CD8-positive, alpha-beta memory T cell (primary cell): ENCODE measurements at regions not wholly inside any gene's neighbourhood (a gene's known extent, or its start where the extent isn't known, plus 50 kb on each side); places are given as distances from the start of the nearest gene placed in this dataset.

Experiments
- CTCF ChIA-PET: fragments of 350-600 bp; sonication (Branson Sonifier 250); formaldehyde crosslinking; loops from one replicate; lab custom pipeline; 2021; ENCODE audit warnings: antibody characterized with exemption; lab: Charles Lee
- POLR2A ChIA-PET: fragments of 350-600 bp; sonication (Branson Sonifier 250); formaldehyde crosslinking; loops from one replicate; lab custom pipeline; 2021; ENCODE audit warnings: antibody characterized with exemption; lab: Charles Lee
- DNase-seq, 5 donors: peaks; one replicate each; pipeline versions ENCODE4 v3.0.0 to v3.0.0-alpha.2; 2020 to 2022; ENCODE audit warnings: mixed read lengths in 1 of 5
- H3K27ac ChIP-seq: one replicate; pipeline ENCODE4 v1.7.0; 2013; ENCODE audit warnings: low read depth, mild to moderate bottlenecking, low read length, moderate library complexity
- H3K27me3 ChIP-seq: 2 replicates; pipeline ENCODE4 v1.7.0; 2013; ENCODE audit warnings: low read length, mild to moderate bottlenecking; ENCODE audit not compliant: insufficient read depth, poor library complexity, severe bottlenecking
- H3K36me3 ChIP-seq: 2 replicates; pipeline ENCODE4 v1.7.0; 2013; ENCODE audit warnings: mild to moderate bottlenecking, low read length, moderate library complexity; ENCODE audit not compliant: insufficient read depth
- H3K4me1 ChIP-seq: 2 replicates; pipeline ENCODE4 v1.7.0; 2013; ENCODE audit warnings: mild to moderate bottlenecking, low read length, moderate library complexity; ENCODE audit not compliant: insufficient read depth
- H3K4me3 ChIP-seq: 2 replicates; pipeline ENCODE4 v1.7.0; 2013; ENCODE audit warnings: mild to moderate bottlenecking, low read length
- H3K9me3 ChIP-seq: 2 replicates; pipeline ENCODE4 v1.7.0; 2013; ENCODE audit warnings: mild to moderate bottlenecking, low read length
- H3K27ac Mint-ChIP-seq, 8 donors: one replicate each; pipeline ENCODE4 v1.8.0; 2020 to 2021; ENCODE audit warnings: mixed read lengths in 8 of 8, mild to moderate bottlenecking in 6 of 8, inconsistent platforms in 3 of 8, moderate library complexity in 3 of 8
- H3K27me3 Mint-ChIP-seq, 2 donors: one replicate each; pipeline ENCODE4 v1.8.0; 2020 to 2021; ENCODE audit warnings: mixed read lengths in 2 of 2, mild to moderate bottlenecking in 1 of 2, moderate library complexity in 1 of 2
- H3K36me3 Mint-ChIP-seq, 3 donors: one replicate each; pipeline ENCODE4 v1.8.0; 2020 to 2021; ENCODE audit warnings: mixed read lengths in 3 of 3, inconsistent platforms in 1 of 3, mild to moderate bottlenecking in 1 of 3
- H3K4me1 Mint-ChIP-seq, 3 donors: one replicate each; pipeline ENCODE4 v1.8.0; 2020 to 2021; ENCODE audit warnings: mixed read lengths in 3 of 3, inconsistent platforms in 1 of 3, mild to moderate bottlenecking in 1 of 3
- H3K4me3 Mint-ChIP-seq, 7 donors: one replicate each; pipeline ENCODE4 v1.8.0; 2020 to 2021; ENCODE audit warnings: mixed read lengths in 7 of 7, mild to moderate bottlenecking in 6 of 7, moderate library complexity in 4 of 7, inconsistent platforms in 2 of 7
- H3K9me3 Mint-ChIP-seq, 5 donors: one replicate each; pipeline ENCODE4 v1.8.0; 2020 to 2022; ENCODE audit warnings: mixed read lengths in 5 of 5, mild to moderate bottlenecking in 3 of 5, moderate library complexity in 2 of 5, inconsistent platforms in 1 of 5

GRCh38 chr5:118552731-118553360, 435.5 kb downstream of the DTWD2 start:
- Mint-ChIP-seq H3K4me1 (no peaks in the 10 kb centered on the region), H3K4me3 (no peak overlapping the region), H3K27ac (no peak overlapping the region), H3K27me3 (peaks cover 0 to 5% of the 10 kb centered on the region in 2 donors), H3K9me3 (peaks cover 0 to 8% (median 0%) of the 10 kb centered on the region in 5 donors), H3K36me3 (no peaks in the 10 kb centered on the region)
- ChIA-PET CTCF (no interaction called here), POLR2A (no interaction called here)
- no peaks in the 10 kb centered on the region for H3K27me3 ChIP-seq
- no peak overlapping the region for H3K27ac ChIP-seq
- no peaks in the 10 kb centered on the region for H3K36me3 ChIP-seq
- no peaks in the 10 kb centered on the region for H3K4me1 ChIP-seq
- no peak overlapping the region for H3K4me3 ChIP-seq
- no peaks in the 10 kb centered on the region for H3K9me3 ChIP-seq
- no peak for DNase-seq

DNA sequence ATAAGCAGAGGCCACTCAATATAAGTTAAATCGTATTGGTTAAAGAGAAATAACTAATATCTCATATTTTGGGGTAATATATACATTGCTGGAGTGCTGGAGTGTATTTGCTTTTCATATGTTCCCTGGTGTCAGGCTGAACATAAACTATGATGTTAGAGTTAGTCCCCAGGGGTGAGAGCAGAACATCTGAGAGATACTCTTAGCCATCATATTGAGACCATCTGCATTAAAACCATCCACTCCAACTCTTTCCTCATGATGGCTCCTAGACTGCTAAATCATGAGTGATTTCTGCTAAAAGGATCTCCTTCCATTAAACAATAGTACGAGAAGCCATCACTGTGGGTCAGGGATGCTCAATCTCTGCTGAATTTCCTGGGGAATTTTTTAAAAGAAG, 436.2 kb downstream of the DTWD2 start:
- H3K4me1 Mint-ChIP-seq = no peaks in the 10 kb centered on the region
- Histone ChIP-seq H3K27me3 (no peaks in the 10 kb centered on the region), H3K4me1 (no peaks in the 10 kb centered on the region), H3K4me3 (no peak overlapping the region), H3K36me3 (no peaks in the 10 kb centered on the region), H3K27ac (no peak overlapping the region), H3K9me3 (no peaks in the 10 kb centered on the region)
- peaks cover 0 to 5% of the 10 kb centered on the region in 2 donors for H3K27me3 Mint-ChIP-seq
- H3K9me3 Mint-ChIP-seq = peaks cover 0 to 8% (median 0%) of the 10 kb centered on the region in 5 donors
- CTCF ChIA-PET = no interaction called here
- no peaks in the 10 kb centered on the region for H3K36me3 Mint-ChIP-seq
- H3K4me3 Mint-ChIP-seq = no peak overlapping the region
- DNase-seq = no peak
- POLR2A ChIA-PET = no interaction called here
- no peak overlapping the region for H3K27ac Mint-ChIP-seq

- H3K4me1 Mint-ChIP-seq = no peaks in the 10 kb centered on the region
- no peak overlapping the region for H3K27ac ChIP-seq
- no peaks in the 10 kb centered on the region for H3K36me3 Mint-ChIP-seq
- H3K9me3 Mint-ChIP-seq = peaks cover 0 to 9% (median 0%) of the 10 kb centered on the region in 5 donors
- H3K4me3 ChIP-seq = no peak overlapping the region
- DNase-seq = no peak
- ChIA-PET POLR2A (no interaction called here), CTCF (no interaction called here)
- no peaks in the 10 kb centered on the region for H3K36me3 ChIP-seq
- no peak overlapping the region for H3K4me3 Mint-ChIP-seq
- H3K27ac Mint-ChIP-seq = no peak overlapping the region
- peaks cover 0 to 7% of the 10 kb centered on the region in 2 donors for H3K27me3 Mint-ChIP-seq
- H3K4me1 ChIP-seq = no peaks in the 10 kb centered on the region
- no peaks in the 10 kb centered on the region for H3K27me3 ChIP-seq
- no peaks in the 10 kb centered on the region for H3K9me3 ChIP-seq
These were observed 436.6 kb downstream of the DTWD2 start for GRCh38 chr5:118551716-118552115.

DNA sequence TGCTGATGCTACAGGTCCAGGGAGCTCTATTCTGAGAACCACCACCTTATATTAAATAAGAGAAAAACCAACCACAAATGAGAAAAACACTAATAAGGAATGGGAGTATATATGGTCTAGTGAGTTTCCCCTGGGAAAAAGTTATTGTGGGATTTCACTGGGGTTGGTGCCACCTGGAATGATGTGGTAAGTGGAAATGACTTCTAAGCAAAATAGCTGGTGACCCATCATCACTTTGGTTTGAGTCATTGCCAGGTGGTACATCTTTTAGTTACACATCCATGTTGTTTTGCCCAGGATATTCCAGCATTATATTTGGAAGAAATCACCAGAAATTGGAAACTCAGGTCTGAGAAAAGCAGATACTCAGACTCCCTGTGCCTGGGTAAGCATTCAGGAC, 437.3 kb downstream of the DTWD2 start:
- Histone ChIP-seq H3K36me3 (no peaks in the 10 kb centered on the region), H3K4me1 (no peaks in the 10 kb centered on the region), H3K4me3 (no peak overlapping the region), H3K27me3 (no peaks in the 10 kb centered on the region), H3K9me3 (no peaks in the 10 kb centered on the region), H3K27ac (no peak overlapping the region)
- no peaks in the 10 kb centered on the region for H3K36me3 Mint-ChIP-seq
- peaks cover 0 to 10% (median 0%) of the 10 kb centered on the region in 5 donors for H3K9me3 Mint-ChIP-seq
- ChIA-PET CTCF (no interaction called here), POLR2A (no interaction called here)
- H3K27ac Mint-ChIP-seq = no peak overlapping the region
- H3K27me3 Mint-ChIP-seq = peaks cover 0 to 9% of the 10 kb centered on the region in 2 donors
- H3K4me3 Mint-ChIP-seq = no peak overlapping the region
- no peaks in the 10 kb centered on the region for H3K4me1 Mint-ChIP-seq
- no peak for DNase-seq

- Histone ChIP-seq H3K9me3 (no peaks in the 10 kb centered on the region), H3K4me3 (no peak overlapping the region), H3K27me3 (no peaks in the 10 kb centered on the region), H3K27ac (no peak overlapping the region), H3K4me1 (no peaks in the 10 kb centered on the region), H3K36me3 (no peaks in the 10 kb centered on the region)
- Mint-ChIP-seq H3K27ac (no peak overlapping the region), H3K27me3 (peaks cover 0 to 6% of the 10 kb centered on the region in 2 donors), H3K4me3 (no peak overlapping the region), H3K36me3 (no peaks in the 10 kb centered on the region), H3K4me1 (no peaks in the 10 kb centered on the region), H3K9me3 (peaks cover 0 to 5% (median 0%) of the 10 kb centered on the region in 5 donors)
- ChIA-PET CTCF (no interaction called here), POLR2A (no interaction called here)
- DNase-seq = no peak
These were observed 439.3 kb downstream of the DTWD2 start for GRCh38 chr5:118548761-118549720.

DNA sequence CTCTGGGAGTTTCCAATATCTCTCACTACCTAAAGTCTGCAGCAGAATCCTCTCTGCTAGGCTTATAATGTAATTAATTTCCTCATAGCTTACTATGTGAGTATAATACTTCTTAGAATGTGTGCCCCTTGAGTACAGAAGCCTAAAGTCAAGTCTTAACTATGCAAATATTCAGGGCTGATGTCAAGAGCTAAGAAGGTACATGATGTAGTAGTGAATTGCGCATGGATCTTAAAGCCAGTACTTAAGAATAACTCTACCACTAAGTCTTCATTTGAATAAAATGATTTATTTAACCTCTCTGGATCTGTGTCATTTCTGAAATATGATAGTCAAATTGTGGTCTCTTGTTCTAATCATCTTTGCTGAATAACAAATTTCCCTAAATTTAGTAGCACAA, 442.9 kb downstream of the DTWD2 start:
- Mint-ChIP-seq H3K4me3 (no peak overlapping the region), H3K4me1 (no peaks in the 10 kb centered on the region), H3K9me3 (peaks cover 0 to 3% (median 0%) of the 10 kb centered on the region in 5 donors), H3K36me3 (no peaks in the 10 kb centered on the region), H3K27ac (no peak overlapping the region), H3K27me3 (peaks cover 0 to 6% of the 10 kb centered on the region in 2 donors)
- no peaks in the 10 kb centered on the region for H3K27me3 ChIP-seq
- H3K9me3 ChIP-seq = no peaks in the 10 kb centered on the region
- no peak for DNase-seq
- H3K4me1 ChIP-seq = no peaks in the 10 kb centered on the region
- H3K4me3 ChIP-seq = no peak overlapping the region
- no peak overlapping the region for H3K27ac ChIP-seq
- H3K36me3 ChIP-seq = no peaks in the 10 kb centered on the region
- CTCF ChIA-PET = no interaction called here
- POLR2A ChIA-PET = no interaction called here

DNA sequence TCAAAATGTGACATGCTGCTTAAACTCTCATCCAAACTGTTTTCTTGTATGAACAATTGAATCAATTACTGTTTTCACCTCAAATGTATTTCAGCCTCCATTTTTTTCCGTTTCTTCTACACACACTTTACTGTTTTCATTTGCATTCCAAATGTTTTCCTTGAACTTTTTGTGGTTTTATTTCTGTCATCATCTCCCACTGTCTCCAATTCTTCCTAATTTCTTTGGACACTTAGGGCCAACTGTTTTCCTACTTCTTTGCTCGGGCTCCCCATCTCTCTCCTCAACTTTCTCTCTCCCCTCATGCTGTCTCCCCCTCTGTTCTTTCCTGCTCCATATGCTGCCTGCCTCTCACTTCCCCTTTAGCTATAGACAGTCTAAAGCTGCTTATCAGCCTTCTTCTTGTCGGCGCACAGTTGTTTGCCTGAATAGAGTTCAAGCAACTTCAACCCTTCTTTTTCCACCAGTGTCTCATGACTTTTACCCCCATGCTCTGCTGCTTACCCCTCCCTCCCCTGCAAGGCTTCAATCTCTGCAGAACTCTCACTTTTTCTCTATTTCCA, 443.4 kb downstream of the DTWD2 start:
- H3K4me3 ChIP-seq = no peak overlapping the region
- POLR2A ChIA-PET = no interaction called here
- H3K9me3 Mint-ChIP-seq = peaks cover 0 to 3% (median 0%) of the 10 kb centered on the region in 5 donors
- no peak overlapping the region for H3K27ac ChIP-seq
- CTCF ChIA-PET = no interaction called here
- H3K9me3 ChIP-seq = no peaks in the 10 kb centered on the region
- no peak overlapping the region for H3K4me3 Mint-ChIP-seq
- no peaks in the 10 kb centered on the region for H3K27me3 ChIP-seq
- peaks cover 0 to 3% of the 10 kb centered on the region in 2 donors for H3K27me3 Mint-ChIP-seq
- no peaks in the 10 kb centered on the region for H3K4me1 Mint-ChIP-seq
- H3K36me3 ChIP-seq = no peaks in the 10 kb centered on the region
- DNase-seq = no peak
- no peaks in the 10 kb centered on the region for H3K36me3 Mint-ChIP-seq
- no peak overlapping the region for H3K27ac Mint-ChIP-seq
- H3K4me1 ChIP-seq = no peaks in the 10 kb centered on the region

- Mint-ChIP-seq H3K27me3 (no peaks in the 10 kb centered on the region), H3K4me1 (no peaks in the 10 kb centered on the region), H3K36me3 (no peaks in the 10 kb centered on the region), H3K27ac (peak overlapping the region in 1 of 8 donors; percentile 24), H3K4me3 (no peak overlapping the region), H3K9me3 (peaks cover 0 to 4% (median 0%) of the 10 kb centered on the region in 5 donors)
- POLR2A ChIA-PET = no interaction called here
- no peak overlapping the region for H3K4me3 ChIP-seq
- H3K9me3 ChIP-seq = no peaks in the 10 kb centered on the region
- H3K4me1 ChIP-seq = no peaks in the 10 kb centered on the region
- H3K27ac ChIP-seq = no peak overlapping the region
- no peaks in the 10 kb centered on the region for H3K36me3 ChIP-seq
- CTCF ChIA-PET = no interaction called here
- no peaks in the 10 kb centered on the region for H3K27me3 ChIP-seq
- DNase-seq = no peak
These were observed 454.4 kb downstream of the DTWD2 start for GRCh38 chr5:118533923-118534322.
